HG03045 (cell line): ENCODE measurements at regions not wholly inside any gene's neighbourhood (a gene's known extent, or its start where the extent isn't known, plus 50 kb on each side); places are given as distances from the start of the nearest gene placed in this dataset.

Experiments
- ATAC-seq: cut with Tn5 transposase; IDR thresholded peaks from one replicate; pipeline ENCODE4 v1.9.1; 2021; ENCODE audit warnings: mild to moderate bottlenecking, moderate library complexity; ENCODE audit not compliant: unreplicated experiment

GRCh38 chr11:122453586-122453985 is 201.9 kb upstream of the UBASH3B start:
- no peak for ATAC-seq

- no peak for ATAC-seq
Observed at GRCh38 chr11:122451911-122452310, 203.6 kb upstream of the UBASH3B start.

- ATAC-seq: no peak
Observed at GRCh38 chr11:122441666-122442035, 213.9 kb upstream of the UBASH3B start.

GRCh38 chr11:122440811-122441665 is 214.5 kb upstream of the UBASH3B start:
- ATAC-seq: no peak

- no peak for ATAC-seq
Observed at GRCh38 chr11:122439866-122440810, 215.4 kb upstream of the UBASH3B start.

GRCh38 chr11:122436188-122436555 is 219.3 kb upstream of the UBASH3B start:
- ATAC-seq: no peak

- no peak for ATAC-seq
Observed at GRCh38 chr11:122435540-122436187, 219.9 kb upstream of the UBASH3B start.

GRCh38 chr11:122434786-122435185 is 220.7 kb upstream of the UBASH3B start:
- ATAC-seq: no peak

- no peak for ATAC-seq
Observed at GRCh38 chr11:122430490-122430889, 225.0 kb upstream of the UBASH3B start.

- no peak for ATAC-seq
Observed at GRCh38 chr11:122426073-122426472, 229.4 kb upstream of the UBASH3B start.

- no peak for ATAC-seq
Observed at GRCh38 chr11:122424636-122425035, 230.9 kb upstream of the UBASH3B start.

- no peak for ATAC-seq
Observed at GRCh38 chr11:122423886-122424285, 231.6 kb upstream of the UBASH3B start.

GRCh38 chr11:122423273-122423672 is 232.2 kb upstream of the UBASH3B start:
- no peak for ATAC-seq

GRCh38 chr11:122422682-122423081 is 232.8 kb upstream of the UBASH3B start:
- no peak for ATAC-seq

- ATAC-seq: no peak
Observed at GRCh38 chr11:122421702-122422101, 233.8 kb upstream of the UBASH3B start.

GRCh38 chr11:122418032-122418431 is 237.5 kb upstream of the UBASH3B start:
- ATAC-seq: no peak

GRCh38 chr11:122414406-122415018 is 241.0 kb upstream of the UBASH3B start:
- ATAC-seq: no peak

- no peak for ATAC-seq
Observed at GRCh38 chr11:122413677-122414076, 241.8 kb upstream of the UBASH3B start.

GRCh38 chr11:122412581-122412980 is 242.9 kb upstream of the UBASH3B start:
- ATAC-seq: no peak

- ATAC-seq: no peak
Observed at GRCh38 chr11:122406466-122406865, 249.1 kb upstream of the UBASH3B start.
